ENCODE measurements at regions not wholly inside any gene's neighbourhood (a gene's known extent, or its start where the extent isn't known, plus 50 kb on each side); places are given as distances from the start of the nearest gene placed in this dataset.

DNA sequence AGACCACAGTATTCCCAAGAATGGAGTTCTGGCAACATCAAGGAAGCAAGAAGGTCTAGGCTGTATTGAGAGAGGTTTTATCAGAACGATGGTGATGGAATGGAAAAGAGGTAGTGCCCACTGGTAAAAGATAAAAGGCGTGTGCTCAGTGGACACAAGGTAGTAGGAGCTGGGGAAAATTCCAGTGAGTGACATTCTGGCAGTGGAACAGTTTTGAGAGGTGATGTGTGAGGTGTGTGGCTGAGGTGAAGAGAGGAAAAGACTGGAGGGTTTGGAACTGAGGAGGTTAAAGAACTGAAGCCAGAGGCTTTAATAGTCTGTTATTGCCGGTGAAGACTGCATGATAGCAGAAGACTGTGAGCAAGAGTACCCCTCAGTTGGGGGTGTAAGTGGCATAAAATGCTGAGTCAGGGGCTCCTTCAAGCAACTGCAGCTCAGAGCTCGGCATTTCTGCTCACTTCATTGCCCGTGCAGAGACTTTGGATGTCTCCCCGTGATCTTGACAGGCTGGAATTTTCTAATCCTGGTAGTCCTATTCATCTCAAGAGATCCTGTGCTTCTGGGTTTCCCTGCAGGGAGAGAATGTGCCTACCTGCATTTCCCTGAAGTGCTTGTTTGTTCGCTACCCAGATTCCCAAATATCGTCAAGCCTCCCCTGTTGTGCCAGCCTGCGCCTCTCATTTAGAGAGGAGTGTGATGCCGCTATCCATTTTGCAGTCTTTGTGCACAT, 191.0 kb downstream of the SATB1 start:
- no peak for DNase-seq
- H3K4me3 Mint-ChIP-seq = no peak overlapping the region

DNA sequence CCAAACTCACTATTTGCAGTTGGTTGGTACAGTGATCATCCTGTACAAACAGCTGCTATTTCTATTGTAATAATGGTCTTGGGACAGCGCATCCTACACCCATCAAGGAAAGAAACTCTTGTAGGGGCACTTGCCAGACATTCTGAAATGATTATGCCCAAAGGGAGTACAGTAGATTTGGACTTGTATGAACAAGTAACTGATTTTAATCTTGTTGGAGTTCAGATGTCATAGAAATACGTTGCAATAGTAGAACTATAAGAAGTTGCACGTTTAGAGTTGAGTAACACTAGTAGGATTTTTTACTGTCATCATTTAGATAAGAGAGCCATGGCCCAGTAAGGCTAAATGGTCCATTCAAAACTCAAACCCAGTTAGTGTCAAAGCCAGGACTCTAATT, 192.8 kb downstream of the SATB1 start:
- H3K4me3 Mint-ChIP-seq = no peak overlapping the region
- H3K4me1 Mint-ChIP-seq = no peaks in the 10 kb centered on the region
- no peak for DNase-seq
- Histone ChIP-seq H3K27ac (ENCODE audit: low read depth, low read length) (no peak overlapping the region), H3K4me3 (ENCODE audit: low read length) (no peak overlapping the region), H3K36me3 (ENCODE audit: insufficient read depth, low read length) (no peaks in the 10 kb centered on the region), H3K9me3 (ENCODE audit: low read length) (no peaks in the 10 kb centered on the region), H3K4me1 (ENCODE audit: insufficient read depth, low read length) (no peaks in the 10 kb centered on the region), H3K27me3 (ENCODE audit: insufficient read depth, low read length, poor library complexity, severe bottlenecking) (no peaks in the 10 kb centered on the region)
- ChIA-PET POLR2A (no interaction called here), CTCF (no interaction called here)
- H3K27me3 Mint-ChIP-seq = peaks cover 2 to 19% of the 10 kb centered on the region in 2 donors
- H3K27ac Mint-ChIP-seq = no peak overlapping the region
- no peaks in the 10 kb centered on the region for H3K9me3 Mint-ChIP-seq
- no peaks in the 10 kb centered on the region for H3K36me3 Mint-ChIP-seq

More for the DNA sequence above, 191.0 kb downstream of the SATB1 start:
- no peak overlapping the region for H3K27ac ChIP-seq (ENCODE audit: low read depth, low read length)
- H3K9me3 ChIP-seq (ENCODE audit: low read length) = no peaks in the 10 kb centered on the region
- H3K27me3 Mint-ChIP-seq = peaks cover 2 to 22% of the 10 kb centered on the region in 2 donors
- no peaks in the 10 kb centered on the region for H3K9me3 Mint-ChIP-seq
- CTCF ChIA-PET = no interaction called here
- no peaks in the 10 kb centered on the region for H3K4me1 ChIP-seq (ENCODE audit: insufficient read depth, low read length)
- no peaks in the 10 kb centered on the region for H3K27me3 ChIP-seq (ENCODE audit: insufficient read depth, low read length, poor library complexity, severe bottlenecking)
- H3K4me1 Mint-ChIP-seq = no peaks in the 10 kb centered on the region
- H3K4me3 ChIP-seq (ENCODE audit: low read length) = no peak overlapping the region
- no peaks in the 10 kb centered on the region for H3K36me3 Mint-ChIP-seq
- H3K27ac Mint-ChIP-seq = no peak overlapping the region
- POLR2A ChIA-PET = no interaction called here
- no peaks in the 10 kb centered on the region for H3K36me3 ChIP-seq (ENCODE audit: insufficient read depth, low read length)

GRCh38 chr3:18228060-18228459, 197.1 kb downstream of the SATB1 start:
- ChIA-PET POLR2A (no interaction called here), CTCF (no interaction called here)
- DNase-seq = no peak
- no peaks in the 10 kb centered on the region for H3K9me3 ChIP-seq (ENCODE audit: low read length)
- H3K9me3 Mint-ChIP-seq = no peaks in the 10 kb centered on the region
- no peaks in the 10 kb centered on the region for H3K36me3 ChIP-seq (ENCODE audit: insufficient read depth, low read length)
- no peaks in the 10 kb centered on the region for H3K36me3 Mint-ChIP-seq
- H3K27ac ChIP-seq (ENCODE audit: low read depth, low read length) = no peak overlapping the region
- H3K4me1 ChIP-seq (ENCODE audit: insufficient read depth, low read length) = no peaks in the 10 kb centered on the region
- H3K27me3 ChIP-seq (ENCODE audit: insufficient read depth, low read length, poor library complexity, severe bottlenecking) = no peaks in the 10 kb centered on the region
- H3K27ac Mint-ChIP-seq = no peak overlapping the region
- peaks cover 0 to 8% of the 10 kb centered on the region in 2 donors for H3K27me3 Mint-ChIP-seq
- no peak overlapping the region for H3K4me3 ChIP-seq (ENCODE audit: low read length)
- no peak overlapping the region for H3K4me3 Mint-ChIP-seq
- peaks cover 5 to 11% (median 8%) of the 10 kb centered on the region in 3 donors for H3K4me1 Mint-ChIP-seq

GRCh38 chr3:18225709-18226108, 199.4 kb downstream of the SATB1 start:
- no peaks in the 10 kb centered on the region for H3K9me3 Mint-ChIP-seq
- Histone ChIP-seq H3K4me3 (ENCODE audit: low read length) (no peak overlapping the region), H3K4me1 (ENCODE audit: insufficient read depth, low read length) (no peaks in the 10 kb centered on the region), H3K27me3 (ENCODE audit: insufficient read depth, low read length, poor library complexity, severe bottlenecking) (no peaks in the 10 kb centered on the region), H3K36me3 (ENCODE audit: insufficient read depth, low read length) (no peaks in the 10 kb centered on the region), H3K9me3 (ENCODE audit: low read length) (no peaks in the 10 kb centered on the region), H3K27ac (ENCODE audit: low read depth, low read length) (no peak overlapping the region)
- ChIA-PET POLR2A (no interaction called here), CTCF (no interaction called here)
- H3K27me3 Mint-ChIP-seq = peaks cover 4% of the 10 kb centered on the region in 2 donors
- no peaks in the 10 kb centered on the region for H3K36me3 Mint-ChIP-seq
- no peak overlapping the region for H3K27ac Mint-ChIP-seq
- H3K4me1 Mint-ChIP-seq = peaks cover 5 to 11% (median 8%) of the 10 kb centered on the region in 3 donors
- no peak overlapping the region for H3K4me3 Mint-ChIP-seq
- no peak for DNase-seq

- Mint-ChIP-seq H3K9me3 (no peaks in the 10 kb centered on the region), H3K4me3 (no peak overlapping the region), H3K4me1 (peaks cover 5 to 11% (median 8%) of the 10 kb centered on the region in 3 donors), H3K27me3 (peaks cover 0 to 4% of the 10 kb centered on the region in 2 donors), H3K27ac (no peak overlapping the region), H3K36me3 (no peaks in the 10 kb centered on the region)
- ChIA-PET CTCF (no interaction called here), POLR2A (no interaction called here)
- Histone ChIP-seq H3K27ac (ENCODE audit: low read depth, low read length) (no peak overlapping the region), H3K4me1 (ENCODE audit: insufficient read depth, low read length) (no peaks in the 10 kb centered on the region), H3K9me3 (ENCODE audit: low read length) (no peaks in the 10 kb centered on the region), H3K4me3 (ENCODE audit: low read length) (no peak overlapping the region), H3K27me3 (ENCODE audit: insufficient read depth, low read length, poor library complexity, severe bottlenecking) (no peaks in the 10 kb centered on the region), H3K36me3 (ENCODE audit: insufficient read depth, low read length) (no peaks in the 10 kb centered on the region)
- DNase-seq = no peak
Measured at GRCh38 chr3:18224426-18224825, 200.7 kb downstream of the SATB1 start.

GRCh38 chr3:18223974-18224373, 201.2 kb downstream of the SATB1 start:
- ChIA-PET CTCF (no interaction called here), POLR2A (no interaction called here)
- peaks cover 5 to 11% (median 8%) of the 10 kb centered on the region in 3 donors for H3K4me1 Mint-ChIP-seq
- H3K36me3 Mint-ChIP-seq = no peaks in the 10 kb centered on the region
- no peak for DNase-seq
- H3K27ac Mint-ChIP-seq = peak overlapping the region in 1 of 8 donors; percentile 26
- H3K27me3 Mint-ChIP-seq = peaks cover 0 to 4% of the 10 kb centered on the region in 2 donors
- Histone ChIP-seq H3K4me3 (ENCODE audit: low read length) (no peak overlapping the region), H3K27ac (ENCODE audit: low read depth, low read length) (no peak overlapping the region), H3K4me1 (ENCODE audit: insufficient read depth, low read length) (no peaks in the 10 kb centered on the region), H3K36me3 (ENCODE audit: insufficient read depth, low read length) (no peaks in the 10 kb centered on the region), H3K27me3 (ENCODE audit: insufficient read depth, low read length, poor library complexity, severe bottlenecking) (no peaks in the 10 kb centered on the region), H3K9me3 (ENCODE audit: low read length) (no peaks in the 10 kb centered on the region)
- no peaks in the 10 kb centered on the region for H3K9me3 Mint-ChIP-seq
- no peak overlapping the region for H3K4me3 Mint-ChIP-seq

GRCh38 chr3:18223571-18223970, 201.6 kb downstream of the SATB1 start:
- H3K27me3 Mint-ChIP-seq = peaks cover 0 to 4% of the 10 kb centered on the region in 2 donors
- H3K27ac Mint-ChIP-seq = peak overlapping the region in 1 of 8 donors; percentile 10
- Histone ChIP-seq H3K4me3 (ENCODE audit: low read length) (no peak overlapping the region), H3K36me3 (ENCODE audit: insufficient read depth, low read length) (no peaks in the 10 kb centered on the region), H3K27ac (ENCODE audit: low read depth, low read length) (no peak overlapping the region), H3K4me1 (ENCODE audit: insufficient read depth, low read length) (no peaks in the 10 kb centered on the region), H3K9me3 (ENCODE audit: low read length) (no peaks in the 10 kb centered on the region), H3K27me3 (ENCODE audit: insufficient read depth, low read length, poor library complexity, severe bottlenecking) (no peaks in the 10 kb centered on the region)
- H3K4me3 Mint-ChIP-seq = no peak overlapping the region
- H3K9me3 Mint-ChIP-seq = no peaks in the 10 kb centered on the region
- H3K4me1 Mint-ChIP-seq = peaks cover 5 to 11% (median 8%) of the 10 kb centered on the region in 3 donors
- H3K36me3 Mint-ChIP-seq = no peaks in the 10 kb centered on the region
- peak in 1 of 5 donors; percentile 1 for DNase-seq
- CTCF ChIA-PET = no interaction called here
- POLR2A ChIA-PET = no interaction called here

- Histone ChIP-seq H3K4me3 (ENCODE audit: low read length) (no peak overlapping the region), H3K36me3 (ENCODE audit: insufficient read depth, low read length) (no peaks in the 10 kb centered on the region), H3K27ac (ENCODE audit: low read depth, low read length) (no peak overlapping the region), H3K4me1 (ENCODE audit: insufficient read depth, low read length) (no peaks in the 10 kb centered on the region), H3K9me3 (ENCODE audit: low read length) (no peaks in the 10 kb centered on the region), H3K27me3 (ENCODE audit: insufficient read depth, low read length, poor library complexity, severe bottlenecking) (no peaks in the 10 kb centered on the region)
- Mint-ChIP-seq H3K27me3 (peaks cover 0 to 4% of the 10 kb centered on the region in 2 donors), H3K9me3 (no peaks in the 10 kb centered on the region), H3K36me3 (no peaks in the 10 kb centered on the region), H3K27ac (no peak overlapping the region), H3K4me3 (no peak overlapping the region), H3K4me1 (peaks cover 5 to 11% (median 8%) of the 10 kb centered on the region in 3 donors)
- ChIA-PET POLR2A (no interaction called here), CTCF (no interaction called here)
- DNase-seq = no peak
Measured at GRCh38 chr3:18222686-18223085, 202.5 kb downstream of the SATB1 start.
